ENCODE measurements at regions not wholly inside any gene's neighbourhood (a gene's known extent, or its start where the extent isn't known, plus 50 kb on each side); places are given as distances from the start of the nearest gene placed in this dataset.

DNA sequence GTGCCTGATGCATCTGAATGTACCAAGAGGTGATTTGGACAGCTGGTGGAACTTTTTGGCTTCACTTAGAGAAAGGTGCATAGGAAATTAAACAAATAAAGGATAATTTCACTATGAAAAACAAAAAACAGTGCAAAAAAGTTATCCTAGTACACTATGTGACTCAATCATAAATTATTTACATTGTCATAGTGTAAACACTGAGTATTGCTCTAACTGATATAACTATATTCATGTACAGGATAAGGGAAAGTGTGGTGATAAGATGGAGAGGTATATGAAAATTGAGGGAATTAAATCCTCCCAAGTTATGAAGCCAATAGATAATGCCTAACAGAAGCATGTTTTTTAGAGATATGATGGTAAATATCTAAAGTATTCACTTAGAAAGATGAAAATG is 50.2 kb upstream of the CPNE4 start:
- TF ChIP-seq, protein P1, sequence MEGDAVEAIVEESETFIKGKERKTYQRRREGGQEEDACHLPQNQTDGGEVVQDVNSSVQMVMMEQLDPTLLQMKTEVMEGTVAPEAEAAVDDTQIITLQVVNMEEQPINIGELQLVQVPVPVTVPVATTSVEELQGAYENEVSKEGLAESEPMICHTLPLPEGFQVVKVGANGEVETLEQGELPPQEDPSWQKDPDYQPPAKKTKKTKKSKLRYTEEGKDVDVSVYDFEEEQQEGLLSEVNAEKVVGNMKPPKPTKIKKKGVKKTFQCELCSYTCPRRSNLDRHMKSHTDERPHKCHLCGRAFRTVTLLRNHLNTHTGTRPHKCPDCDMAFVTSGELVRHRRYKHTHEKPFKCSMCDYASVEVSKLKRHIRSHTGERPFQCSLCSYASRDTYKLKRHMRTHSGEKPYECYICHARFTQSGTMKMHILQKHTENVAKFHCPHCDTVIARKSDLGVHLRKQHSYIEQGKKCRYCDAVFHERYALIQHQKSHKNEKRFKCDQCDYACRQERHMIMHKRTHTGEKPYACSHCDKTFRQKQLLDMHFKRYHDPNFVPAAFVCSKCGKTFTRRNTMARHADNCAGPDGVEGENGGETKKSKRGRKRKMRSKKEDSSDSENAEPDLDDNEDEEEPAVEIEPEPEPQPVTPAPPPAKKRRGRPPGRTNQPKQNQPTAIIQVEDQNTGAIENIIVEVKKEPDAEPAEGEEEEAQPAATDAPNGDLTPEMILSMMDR (IDR thresholded peaks at IDR 0.05; ENCODE audit: low read depth, low read length, missing control alignments) = no peak
- in situ Hi-C loops (cut with HindIII; ENCODE audit: low sequenced_read_pairs) = no loop called here
- DNase-seq (ENCODE audit: low read depth) = no peak
- no peak overlapping the region for H3K4me3 ChIP-seq (ENCODE audit: low read depth, low read length)

DNA sequence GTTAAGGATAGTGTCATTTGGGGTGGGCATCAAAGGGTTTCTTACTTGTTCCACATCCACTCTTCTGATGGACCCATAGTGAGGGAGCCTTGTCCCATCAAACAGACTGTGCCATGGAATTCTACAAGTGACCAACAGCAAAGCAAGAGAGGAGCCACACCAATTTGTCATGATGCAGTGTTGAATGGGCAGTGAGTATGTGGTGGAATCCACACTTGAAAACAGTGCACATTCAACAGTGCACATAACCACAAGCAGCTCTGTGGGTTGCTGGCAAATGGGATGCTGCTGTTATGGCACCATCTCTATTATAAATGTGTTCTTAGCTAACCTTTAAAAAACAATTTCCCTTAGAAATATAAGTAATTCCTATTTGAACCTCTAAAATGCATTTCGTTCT is 52.5 kb upstream of the CPNE4 start:
- H3K4me3 ChIP-seq (ENCODE audit: low read depth, low read length) = no peak overlapping the region
- in situ Hi-C loops (cut with HindIII; ENCODE audit: low sequenced_read_pairs) = no loop called here
- TF ChIP-seq, protein P1 (IDR thresholded peaks at IDR 0.05; ENCODE audit: low read depth, low read length, missing control alignments) = no peak
- no peak for DNase-seq (ENCODE audit: low read depth)

DNA sequence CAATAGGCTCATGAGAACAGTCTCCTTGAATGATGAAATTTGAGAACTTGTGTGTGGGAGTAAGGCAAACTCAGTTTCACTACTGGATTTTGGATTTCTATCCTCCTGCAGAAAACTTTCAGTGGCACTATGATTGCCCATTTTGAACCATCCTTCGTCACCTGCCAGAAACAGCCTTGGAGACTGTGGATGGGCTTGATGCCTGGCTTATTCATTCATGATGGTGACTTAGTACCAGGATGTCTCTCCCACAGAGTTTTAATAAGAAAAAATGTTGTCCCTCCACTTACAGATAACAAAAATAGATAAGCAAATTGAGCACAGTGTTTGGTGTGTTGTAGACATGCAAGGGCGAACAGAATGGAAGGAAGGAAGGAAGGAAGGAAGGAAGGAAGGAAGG is 53.5 kb upstream of the CPNE4 start:
- TF ChIP-seq, protein P1 (IDR thresholded peaks at IDR 0.05; ENCODE audit: low read depth, low read length, missing control alignments) = no peak
- in situ Hi-C loops (cut with HindIII; ENCODE audit: low sequenced_read_pairs) = no loop called here
- no peak overlapping the region for H3K4me3 ChIP-seq (ENCODE audit: low read depth, low read length)

DNA sequence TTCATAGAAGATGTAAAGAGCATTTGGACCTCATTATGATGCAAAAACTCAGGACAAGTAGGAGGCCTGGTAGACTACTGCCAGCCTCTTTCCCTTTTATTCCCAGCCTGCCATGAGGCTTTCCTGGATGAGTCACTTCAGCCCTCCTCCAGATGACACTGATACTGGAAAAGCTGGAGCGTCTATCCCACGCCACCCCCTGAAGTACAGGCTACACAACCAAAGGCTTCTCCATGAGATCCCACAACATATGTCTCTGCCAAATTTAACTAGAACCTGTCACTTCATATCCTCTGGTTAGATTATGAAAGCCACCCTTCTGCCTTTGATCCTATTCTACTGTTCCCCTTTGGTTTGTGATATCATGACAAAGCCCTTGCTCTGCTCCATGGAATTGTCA is 56.1 kb upstream of the CPNE4 start:
- in situ Hi-C loops (cut with HindIII; ENCODE audit: low sequenced_read_pairs) = no loop called here
- TF ChIP-seq, protein P1 (IDR thresholded peaks at IDR 0.05; ENCODE audit: low read depth, low read length, missing control alignments) = no peak
- no peak for DNase-seq (ENCODE audit: low read depth)
- H3K4me3 ChIP-seq (ENCODE audit: low read depth, low read length) = no peak overlapping the region

More for the DNA sequence above, 53.5 kb upstream of the CPNE4 start:
- no peak for DNase-seq (ENCODE audit: low read depth)

DNA sequence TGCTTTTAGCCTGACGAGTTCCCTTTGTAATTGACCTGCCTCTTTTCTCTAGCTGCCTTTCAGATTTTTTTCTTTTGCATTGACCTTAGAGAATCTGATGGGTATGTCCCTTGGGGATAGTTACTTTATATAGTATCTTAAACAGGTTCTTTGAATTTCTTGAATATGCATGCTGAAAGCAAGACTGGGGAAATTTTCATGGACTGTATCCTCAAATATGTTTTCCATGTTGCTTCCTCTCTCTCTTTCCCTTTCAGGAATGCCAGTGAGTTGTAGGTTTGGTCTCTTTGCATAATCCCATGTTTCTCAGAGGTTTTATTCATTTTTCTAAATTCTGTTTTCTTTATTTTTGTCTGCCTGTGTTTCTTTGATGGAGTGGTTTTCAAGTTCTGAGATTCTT is 81.8 kb upstream of the CPNE4 start:
- TF ChIP-seq, protein P1 (IDR thresholded peaks at IDR 0.05; ENCODE audit: low read depth, low read length, missing control alignments) = no peak
- DNase-seq (ENCODE audit: low read depth) = no peak
- no peak overlapping the region for H3K4me3 ChIP-seq (ENCODE audit: low read depth, low read length)
- in situ Hi-C loops (cut with HindIII; ENCODE audit: low sequenced_read_pairs) = no loop called here

DNA sequence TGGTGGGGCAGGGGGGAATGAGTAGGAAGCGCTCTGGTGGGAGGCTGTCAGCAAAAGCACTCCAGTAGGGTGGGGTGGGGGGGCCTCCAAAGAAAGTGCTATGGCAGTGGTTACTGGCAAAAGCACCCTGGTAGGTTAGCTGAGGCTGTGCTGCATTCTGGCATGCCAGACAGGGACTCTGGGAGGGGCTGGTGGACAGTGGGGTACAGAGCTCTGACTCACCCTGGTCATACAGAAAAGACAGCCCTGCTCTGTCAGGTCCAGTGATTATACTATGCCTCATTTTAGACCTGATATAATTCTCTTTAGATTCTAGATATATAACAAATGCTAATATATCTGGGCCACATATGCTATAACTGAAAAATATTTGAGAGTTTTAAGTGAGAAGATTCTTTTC is 82.8 kb upstream of the CPNE4 start:
- TF ChIP-seq, protein P1 (IDR thresholded peaks at IDR 0.05; ENCODE audit: low read depth, low read length, missing control alignments) = no peak
- no peak overlapping the region for H3K4me3 ChIP-seq (ENCODE audit: low read depth, low read length)
- in situ Hi-C loops (cut with HindIII; ENCODE audit: low sequenced_read_pairs) = no loop called here
- no peak for DNase-seq (ENCODE audit: low read depth)

DNA sequence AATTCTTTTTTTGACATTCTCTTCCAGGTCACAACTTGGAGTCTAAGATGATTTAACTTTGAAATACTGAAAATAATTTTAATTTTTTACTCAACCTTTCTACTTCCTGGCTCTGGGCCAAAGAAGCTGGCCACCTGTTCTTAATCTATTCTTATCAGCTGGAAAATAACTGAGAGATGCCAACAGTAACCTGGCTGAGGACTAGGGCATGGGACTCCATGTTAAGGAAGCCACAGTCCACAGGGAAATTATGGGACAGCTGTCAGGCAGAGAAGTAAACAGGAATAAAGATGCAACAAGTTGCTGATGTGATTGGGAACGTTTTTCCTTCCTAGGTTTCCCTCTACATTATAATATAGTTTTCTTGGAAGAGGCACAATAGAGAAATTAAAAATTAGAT is 84.7 kb upstream of the CPNE4 start:
- no peak for DNase-seq (ENCODE audit: low read depth)
- in situ Hi-C loops (cut with HindIII; ENCODE audit: low sequenced_read_pairs) = no loop called here
- TF ChIP-seq, protein P1 (IDR thresholded peaks at IDR 0.05; ENCODE audit: low read depth, low read length, missing control alignments) = no peak
- no peak overlapping the region for H3K4me3 ChIP-seq (ENCODE audit: low read depth, low read length)

Data from astrocyte of the cerebellum (primary cell).